Fibroblast of the aortic adventitia (primary cell): ENCODE measurements at regions not wholly inside any gene's neighbourhood (a gene's known extent, or its start where the extent isn't known, plus 50 kb on each side); places are given as distances from the start of the nearest gene placed in this dataset. TPM values are rescaled to one million over a fixed set of nuclear protein-coding genes. Genes with fewer than 3 reads are reported as not detected.

ENCODE experiments used
- DNase-seq: peaks from one replicate; pipeline ENCODE4 v3.0.0-alpha.2; 2010; ENCODE audit warnings: low read depth
- H3K4me3 ChIP-seq: 2 replicates; pipeline ENCODE4 v1.5.1; 2011; ENCODE audit warnings: low read depth, mild to moderate bottlenecking, control low read depth, low read length, moderate library complexity
- CTCF ChIP-seq: IDR thresholded peaks from 2 replicates; pipeline ENCODE4 v1.5.1; 2011; ENCODE audit warnings: mild to moderate bottlenecking, low read length, control low read depth, inconsistent platforms; ENCODE audit not compliant: insufficient read depth
- small RNA-seq: library from RNA; depleted of rRNA; stranded (forward); fragments of <200 nt; gene quantifications from one replicate; pipeline ENCODE3, GENCODE V24; 2012

- no peak for TF ChIP-seq CTCF
- no peak overlapping the region for H3K4me3 ChIP-seq
- DNase-seq, result no peak
Measured at GRCh38 chr3:116630494-116630893, 79.1 kb upstream of the TUSC7 start.

GRCh38 chr3:116639641-116640040 lies 69.9 kb upstream of the TUSC7 start:
- DNase-seq, result no peak
- H3K4me3 ChIP-seq, result no peak overlapping the region
- no peak for TF ChIP-seq CTCF

- no peak overlapping the region for H3K4me3 ChIP-seq
- no peak for DNase-seq
- no peak for TF ChIP-seq CTCF
Measured at GRCh38 chr3:116640109-116640508, 69.5 kb upstream of the TUSC7 start.

- DNase-seq, result no peak
- no peak for TF ChIP-seq CTCF
- H3K4me3 ChIP-seq, result no peak overlapping the region
Measured at GRCh38 chr3:116643001-116643400, 66.6 kb upstream of the TUSC7 start.

GRCh38 chr3:116647996-116648395 lies 61.6 kb upstream of the TUSC7 start:
- no peak for TF ChIP-seq CTCF
- DNase-seq, result no peak
- H3K4me3 ChIP-seq, result no peak overlapping the region

Small RNAs in the stretch of these regions (small RNA-seq; reads per million reads assigned to genes)
- gene RN7SL582P, result not detected
